ENCODE measurements at regions not wholly inside any gene's neighbourhood (a gene's known extent, or its start where the extent isn't known, plus 50 kb on each side); places are given as distances from the start of the nearest gene placed in this dataset.

GRCh38 chr1:58964428-58964827, 180.6 kb upstream of the JUN start:
- Histone ChIP-seq H4K20me1 (replicated peaks; ENCODE audit: control insufficient read depth, insufficient read depth, low read length) (no peaks in the 10 kb centered on the region), H3K36me3 (ENCODE audit: control insufficient read depth, insufficient read depth, low read length) (no peaks in the 10 kb centered on the region), H3K9ac (ENCODE audit: insufficient read depth in 1 of 2, low read depth in 2 of 2, low read length in 2 of 2) (no peak overlapping the region), H2AFZ (ENCODE audit: low read depth, low read length) (no peak overlapping the region), H3K9me1 (ENCODE audit: control insufficient read depth, insufficient read depth, low read length) (no peaks in the 10 kb centered on the region), H3K27ac (ENCODE audit: extremely low read depth, low read depth, low read length) (no peak overlapping the region), H3K4me3 (no peak overlapping the region), H3K27me3 (ENCODE audit: control insufficient read depth in 2 of 2, insufficient read depth in 2 of 2, low read length in 2 of 2) (no peaks in the 10 kb centered on the region), H3K4me2 (ENCODE audit: insufficient read depth, low read length) (no peak overlapping the region), H3K79me2 (ENCODE audit: control insufficient read depth, insufficient read depth, low read length) (no peaks in the 10 kb centered on the region), H3K9me3 (replicated peaks; ENCODE audit: control insufficient read depth, insufficient read depth, low read depth, low read length) (no peaks in the 10 kb centered on the region), H3K4me1 (replicated peaks in 1 of 2; ENCODE audit: control insufficient read depth in 2 of 2, insufficient read depth in 2 of 2, low read length in 2 of 2) (peaks cover 3 to 27% of the 10 kb centered on the region in 2 experiments; a peak in 4 of 5 replicates)
- no peak for ATAC-seq
- no peak for TF ChIP-seq DDX20 (tag; IDR thresholded peaks at IDR 0.05; ENCODE audit: low read depth)
- no peak for TF ChIP-seq RB1 (IDR thresholded peaks at IDR 0.05; ENCODE audit: low read depth)
- no peak for TF ChIP-seq RBM34 (IDR thresholded peaks at IDR 0.05; ENCODE audit: borderline replicate concordance, insufficient read depth, low read length)
- no peak for TF ChIP-seq STAG1 (CRISPR knock-in tag; IDR thresholded peaks at IDR 0.05; ENCODE audit: borderline replicate concordance)
- no peak for TF ChIP-seq BRF2 (IDR thresholded peaks at IDR 0.05; ENCODE audit: borderline replicate concordance, insufficient read depth, insufficient read length)
- no peak for TF ChIP-seq ELF1 (tag; IDR thresholded peaks at IDR 0.05)
- TF ChIP-seq RAD21 (CRISPR knock-in tag; conservative IDR thresholded peaks at IDR 0.05 in 1 of 2, IDR thresholded peaks at IDR 0.05 in 1 of 2): no peak
- no peak for TF ChIP-seq CTCF (IDR thresholded peaks at IDR 0.05 in 2 of 3, conservative IDR thresholded peaks at IDR 0.05 in 1 of 3; ENCODE audit: insufficient read depth in 2 of 3, low read depth in 1 of 3, low read length in 3 of 3)
- no peak for TF ChIP-seq EHMT2 (IDR thresholded peaks at IDR 0.05)
- TF ChIP-seq YY1 (IDR thresholded peaks at IDR 0.05; ENCODE audit: borderline replicate concordance in 1 of 3, control insufficient read depth in 1 of 3, extremely low read depth in 1 of 3, insufficient read depth in 3 of 3, insufficient read length in 1 of 3, insufficient replicate concordance in 2 of 3, low read depth in 1 of 3, low read length in 2 of 3): no peak
- TF ChIP-seq EGR1 (conservative IDR thresholded peaks at IDR 0.05): no peak
- TF ChIP-seq HDAC1 (IDR thresholded peaks at IDR 0.05): no peak
- no peak for TF ChIP-seq PURB (CRISPR knock-in tag; IDR thresholded peaks at IDR 0.05; ENCODE audit: low read depth)
- TF ChIP-seq L3MBTL2 (IDR thresholded peaks at IDR 0.05): no peak
- TF ChIP-seq GABPB1 (CRISPR knock-in tag; IDR thresholded peaks at IDR 0.05): no peak
- no peak for TF ChIP-seq SMARCC2 (IDR thresholded peaks at IDR 0.05; ENCODE audit: low read depth)
- in situ Hi-C loops (cut with MboI) (no loop called here), intact Hi-C loops (cut with micrococcal nuclease) (no loop called here)
- CTCF ChIA-PET (ENCODE audit: low intra/inter-chr PET ratio): no interaction called here
- WGBS (ENCODE audit: insufficient coverage, low coverage, missing lambda C conversion rate): 22% methylated on average over 2 of the region's 2 CpGs
- no peak for FAIRE-seq
- POLR2A ChIA-PET: interaction anchor here (0.6 kb wide), 1 partner anchor 68 kb away, joined by 4 read pairs; no protein-coding TSS in a partner anchor
- DNase-seq (ENCODE audit: extremely low read depth in 1 of 4, low spot score in 3 of 4): no peak
- BruUV-seq (replicated peaks): no TSS peak
